Brain microvascular endothelial cell (primary cell): ENCODE measurements at regions not wholly inside any gene's neighbourhood (a gene's known extent, or its start where the extent isn't known, plus 50 kb on each side); places are given as distances from the start of the nearest gene placed in this dataset.

Experiments
- DNase-seq: peaks from one replicate; pipeline ENCODE4 v3.0.0-alpha.2; 2020
- H3K27ac ChIP-seq: fragments of 250-450 bp; sonication (Bioruptor Pico); 2 replicates; pipeline ENCODE4 v1.5.1; 2020; ENCODE audit warnings: mild to moderate bottlenecking, moderate library complexity
- H3K27me3 ChIP-seq: fragments of 250-450 bp; sonication (Bioruptor Pico); replicated peaks from 2 replicates; pipeline ENCODE4 v1.5.1; 2020; ENCODE audit warnings: mild to moderate bottlenecking
- H3K36me3 ChIP-seq: fragments of 250-450 bp; sonication (Bioruptor Pico); replicated peaks from 2 replicates; pipeline ENCODE4 v1.5.1; 2020; ENCODE audit warnings: mild to moderate bottlenecking
- H3K4me3 ChIP-seq: 2 replicates; pipeline ENCODE4 v1.5.1; 2011; ENCODE audit warnings: low read depth, mild to moderate bottlenecking, control low read depth, low read length, moderate library complexity
- in situ Hi-C: cut with HindIII; loops from 2 replicates; pipeline ENCODE4 v1.10.0; 2017; ENCODE audit warnings: low sequenced_read_pairs, low pct_ligation_motif_present
- TF ChIP-seq, protein P1 (sequence below): IDR thresholded peaks from 2 replicates; pipeline ENCODE4 v1.5.1; 2011; ENCODE audit warnings: low read depth, mild to moderate bottlenecking, moderate library complexity, low read length, control low read depth, inconsistent platforms; ENCODE audit errors: missing control alignments

DNA sequence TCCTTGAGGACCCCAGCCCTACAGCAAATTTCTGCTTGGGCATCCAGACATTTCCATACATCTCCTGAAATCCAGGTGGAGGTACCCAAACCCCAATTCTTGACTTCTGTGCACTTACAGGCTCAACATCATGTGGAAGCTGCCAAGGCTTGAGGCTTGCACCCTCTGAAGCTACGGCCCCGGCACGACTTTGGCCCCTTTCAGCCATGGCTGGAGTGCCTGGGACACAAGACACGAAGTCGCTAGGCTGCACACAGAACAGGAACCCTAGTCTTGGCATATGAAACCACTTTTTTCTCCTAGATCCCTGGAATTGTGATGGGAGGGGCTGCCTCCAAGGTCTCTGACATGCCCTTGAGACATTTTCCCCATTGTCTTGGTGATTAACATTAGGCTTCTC lies 1417.7 kb downstream of the ARAP2 start:
- Histone ChIP-seq H3K27ac (no peak overlapping the region), H3K27me3 (no peaks in the 10 kb centered on the region), H3K36me3 (no peaks in the 10 kb centered on the region), H3K4me3 (no peak overlapping the region)
- in situ Hi-C loops, result no loop called here
- DNase-seq, result no peak
- TF ChIP-seq, protein P1, sequence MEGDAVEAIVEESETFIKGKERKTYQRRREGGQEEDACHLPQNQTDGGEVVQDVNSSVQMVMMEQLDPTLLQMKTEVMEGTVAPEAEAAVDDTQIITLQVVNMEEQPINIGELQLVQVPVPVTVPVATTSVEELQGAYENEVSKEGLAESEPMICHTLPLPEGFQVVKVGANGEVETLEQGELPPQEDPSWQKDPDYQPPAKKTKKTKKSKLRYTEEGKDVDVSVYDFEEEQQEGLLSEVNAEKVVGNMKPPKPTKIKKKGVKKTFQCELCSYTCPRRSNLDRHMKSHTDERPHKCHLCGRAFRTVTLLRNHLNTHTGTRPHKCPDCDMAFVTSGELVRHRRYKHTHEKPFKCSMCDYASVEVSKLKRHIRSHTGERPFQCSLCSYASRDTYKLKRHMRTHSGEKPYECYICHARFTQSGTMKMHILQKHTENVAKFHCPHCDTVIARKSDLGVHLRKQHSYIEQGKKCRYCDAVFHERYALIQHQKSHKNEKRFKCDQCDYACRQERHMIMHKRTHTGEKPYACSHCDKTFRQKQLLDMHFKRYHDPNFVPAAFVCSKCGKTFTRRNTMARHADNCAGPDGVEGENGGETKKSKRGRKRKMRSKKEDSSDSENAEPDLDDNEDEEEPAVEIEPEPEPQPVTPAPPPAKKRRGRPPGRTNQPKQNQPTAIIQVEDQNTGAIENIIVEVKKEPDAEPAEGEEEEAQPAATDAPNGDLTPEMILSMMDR, result no peak

- TF ChIP-seq, protein P1, result no peak
- in situ Hi-C loops, result no loop called here
- no peak for DNase-seq
- Histone ChIP-seq H3K4me3 (no peak overlapping the region), H3K36me3 (no peaks in the 10 kb centered on the region), H3K27ac (no peak overlapping the region), H3K27me3 (no peaks in the 10 kb centered on the region)
Observed at GRCh38 chr4:34845926-34846325, 1398.4 kb downstream of the ARAP2 start.

DNA sequence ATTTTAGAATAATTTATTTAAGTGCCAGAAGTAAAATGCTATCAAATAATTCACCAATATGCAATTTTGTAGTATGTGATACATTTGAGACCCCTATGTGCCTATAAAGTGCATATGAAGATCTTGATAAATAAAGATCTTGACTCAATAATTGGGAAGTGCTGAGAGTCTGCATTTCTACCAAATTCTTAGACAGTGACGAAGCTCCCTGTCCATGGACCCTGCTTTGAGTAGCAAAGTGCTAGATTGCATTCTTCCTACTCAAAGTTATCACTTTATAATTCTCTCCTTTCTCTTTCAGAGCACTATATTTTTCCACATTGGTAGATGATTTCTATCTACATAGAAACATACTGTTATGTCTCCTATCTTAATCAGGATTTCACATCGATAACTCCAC lies 1393.9 kb downstream of the ARAP2 start:
- in situ Hi-C loops, result no loop called here
- H3K4me3 ChIP-seq, result no peak overlapping the region
- no peaks in the 10 kb centered on the region for H3K27me3 ChIP-seq
- H3K36me3 ChIP-seq, result no peaks in the 10 kb centered on the region
- TF ChIP-seq, protein P1, result no peak
- no peak for DNase-seq
- no peak overlapping the region for H3K27ac ChIP-seq

GRCh38 chr4:34850968-34851367 lies 1393.3 kb downstream of the ARAP2 start:
- DNase-seq, result no peak
- H3K27me3 ChIP-seq, result no peaks in the 10 kb centered on the region
- no peaks in the 10 kb centered on the region for H3K36me3 ChIP-seq
- no peak overlapping the region for H3K27ac ChIP-seq
- no peak overlapping the region for H3K4me3 ChIP-seq
- in situ Hi-C loops, result no loop called here
- TF ChIP-seq, protein P1, result no peak

GRCh38 chr4:34851411-34851810 lies 1392.9 kb downstream of the ARAP2 start:
- in situ Hi-C loops, result no loop called here
- H3K4me3 ChIP-seq, result no peak overlapping the region
- no peaks in the 10 kb centered on the region for H3K27me3 ChIP-seq
- H3K36me3 ChIP-seq, result no peaks in the 10 kb centered on the region
- TF ChIP-seq, protein P1, result no peak
- DNase-seq, result no peak
- no peak overlapping the region for H3K27ac ChIP-seq

DNA sequence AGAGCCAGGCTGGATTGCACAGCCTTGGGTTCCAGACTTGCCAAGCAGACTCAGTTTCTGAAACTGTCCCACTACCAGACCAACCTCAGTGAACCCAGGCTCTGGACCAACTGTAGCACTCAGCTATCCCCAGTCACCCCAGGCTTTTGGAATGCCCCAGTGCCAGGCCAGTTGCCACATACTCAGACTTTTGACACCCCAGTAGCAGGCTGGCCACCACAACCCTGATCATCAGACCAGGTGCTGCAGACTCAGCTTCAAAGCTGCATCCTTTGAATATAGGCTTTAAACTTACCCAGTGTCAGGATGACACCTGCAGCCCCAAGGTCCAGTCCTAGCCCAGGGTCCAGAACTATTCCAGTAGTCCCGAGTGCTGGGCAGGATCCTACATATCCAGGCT lies 1389.9 kb downstream of the ARAP2 start:
- Histone ChIP-seq H3K27ac (no peak overlapping the region), H3K36me3 (no peaks in the 10 kb centered on the region), H3K4me3 (no peak overlapping the region), H3K27me3 (no peaks in the 10 kb centered on the region)
- in situ Hi-C loops, result no loop called here
- DNase-seq, result no peak
- TF ChIP-seq, protein P1, result no peak
